Fibroblast of skin of right quadriceps (primary cell): ENCODE measurements at regions not wholly inside any gene's neighbourhood (a gene's known extent, or its start where the extent isn't known, plus 50 kb on each side); places are given as distances from the start of the nearest gene placed in this dataset.

ENCODE experiments used
- DNase-seq: peaks from one replicate; pipeline ENCODE4 v3.0.0-alpha.2; 2013

- DNase-seq = no peak
Observed at GRCh38 chr12:93015871-93016751, 87.0 kb upstream of the EEA1 start.

DNA sequence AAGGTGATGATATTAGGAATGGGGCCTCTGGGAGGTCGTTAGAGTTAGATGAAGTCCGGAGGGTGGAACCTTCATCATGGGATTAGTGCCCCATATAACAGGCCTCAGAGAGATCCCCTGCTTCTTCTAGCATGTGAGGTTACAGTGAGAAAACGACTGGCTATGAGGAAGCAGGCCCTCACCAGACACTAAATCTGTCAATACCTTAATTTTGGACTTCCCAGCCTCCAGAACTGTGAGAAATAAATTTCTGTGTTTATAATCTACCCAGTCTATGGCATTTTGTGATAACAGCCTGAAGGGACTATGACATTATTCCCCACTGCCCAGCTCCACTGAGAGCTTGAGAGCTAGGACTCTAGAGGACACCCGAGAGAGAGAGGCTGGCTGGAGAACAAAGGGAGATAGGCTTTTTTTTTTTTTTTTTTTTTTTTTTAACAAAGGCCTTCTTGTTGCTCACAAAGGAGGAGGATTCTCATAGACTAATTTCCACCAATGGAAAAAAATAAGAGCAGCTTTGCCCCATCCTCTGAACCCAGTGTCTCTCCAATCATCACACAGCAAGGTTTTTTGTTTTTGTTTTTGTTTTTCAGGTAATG lies 87.8 kb upstream of the EEA1 start:
- no peak for DNase-seq

DNA sequence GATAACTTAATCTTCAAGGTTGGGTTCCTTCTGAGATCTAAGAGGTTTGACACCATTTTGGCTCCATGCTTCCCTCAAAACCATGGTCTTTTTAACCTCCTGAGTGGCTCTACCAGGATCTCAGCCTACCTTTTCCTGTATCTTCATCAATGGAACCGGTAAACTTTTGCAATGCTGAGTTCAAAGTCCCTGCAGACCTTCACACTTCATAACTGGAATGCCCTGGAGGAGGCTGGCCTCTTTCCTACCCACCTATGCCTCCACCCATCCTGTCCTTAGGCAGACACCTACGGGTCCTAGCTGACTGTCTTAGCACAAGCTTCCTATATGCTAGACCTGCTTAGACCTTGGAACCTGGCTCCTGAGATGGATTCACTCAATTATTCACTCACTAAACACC lies 89.5 kb upstream of the EEA1 start:
- DNase-seq = no peak

- DNase-seq = no peak
Observed at GRCh38 chr12:93019212-93019927, 90.3 kb upstream of the EEA1 start.

DNA sequence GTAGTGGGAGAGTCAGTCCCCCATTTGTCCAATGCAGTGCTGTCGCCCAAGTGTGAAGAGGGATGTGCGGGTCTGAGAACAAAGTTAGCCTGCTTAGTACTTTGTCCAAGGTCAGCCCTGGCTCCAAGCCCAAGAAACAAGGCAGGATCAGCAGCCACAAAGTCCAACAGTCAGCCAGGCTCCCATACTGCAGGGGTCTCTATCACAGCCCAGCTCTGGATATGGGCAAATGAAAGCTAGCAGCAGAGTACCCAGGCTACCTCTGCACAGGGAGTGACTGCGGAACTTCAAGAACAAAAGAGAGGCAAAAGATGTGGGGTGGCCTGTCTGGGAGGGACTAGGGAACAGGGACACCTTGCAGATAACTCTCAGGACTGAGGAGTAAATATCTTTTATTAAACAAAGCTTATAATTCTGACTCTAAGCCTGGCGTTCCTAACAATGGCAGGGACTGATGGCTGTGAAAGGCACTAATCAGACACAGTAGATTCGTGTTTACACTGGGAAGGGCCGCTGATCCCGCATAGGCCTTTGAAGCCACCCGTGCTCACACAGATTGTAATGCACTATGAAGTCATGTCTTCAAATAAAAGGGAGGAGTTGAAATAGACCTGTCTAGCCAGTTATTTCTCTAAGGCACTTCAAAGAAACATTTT lies 91.0 kb upstream of the EEA1 start:
- no peak for DNase-seq

DNA sequence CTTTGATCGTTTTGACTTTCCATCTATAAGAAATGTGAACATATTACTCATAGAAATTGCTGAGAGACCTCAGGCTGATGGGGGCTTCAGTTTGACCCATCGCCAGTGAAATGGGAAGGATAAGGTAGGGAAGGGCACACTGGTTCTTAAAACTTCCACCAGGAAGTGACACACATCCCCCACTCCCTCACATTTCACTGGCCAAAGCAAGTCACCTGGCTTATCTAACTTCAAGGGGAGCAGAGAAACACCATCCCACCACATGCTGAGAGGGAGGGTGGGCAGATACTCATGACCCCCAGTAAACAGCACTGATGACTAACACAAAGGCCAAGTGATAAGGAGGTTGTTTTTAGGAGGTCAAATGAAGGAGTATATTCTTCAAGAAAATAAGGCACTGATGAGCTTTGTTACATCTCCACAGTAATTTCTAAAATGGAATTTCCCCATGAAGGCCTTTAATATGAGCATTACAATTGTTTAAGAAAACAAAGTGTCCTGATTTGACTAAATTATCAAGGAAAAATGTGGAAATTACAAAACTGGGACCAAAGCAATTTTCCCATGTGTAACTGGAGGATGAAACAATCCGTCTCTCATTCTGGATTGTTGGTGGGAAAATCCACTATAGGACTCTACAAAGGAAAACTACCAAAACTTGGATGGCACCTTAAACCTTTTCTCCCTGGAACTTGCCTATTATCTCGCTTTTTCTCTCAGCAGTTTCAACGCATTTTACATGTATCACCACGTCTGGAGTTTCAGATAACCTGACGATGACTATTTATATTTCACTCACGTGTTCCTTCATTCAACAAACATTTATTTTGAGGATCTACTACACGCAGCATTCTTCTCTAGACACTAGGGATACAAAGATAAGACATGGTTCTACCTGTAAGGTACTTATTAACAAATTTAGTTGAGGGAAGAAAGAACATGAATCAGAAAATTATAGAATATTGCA lies 91.8 kb upstream of the EEA1 start:
- DNase-seq = no peak

DNA sequence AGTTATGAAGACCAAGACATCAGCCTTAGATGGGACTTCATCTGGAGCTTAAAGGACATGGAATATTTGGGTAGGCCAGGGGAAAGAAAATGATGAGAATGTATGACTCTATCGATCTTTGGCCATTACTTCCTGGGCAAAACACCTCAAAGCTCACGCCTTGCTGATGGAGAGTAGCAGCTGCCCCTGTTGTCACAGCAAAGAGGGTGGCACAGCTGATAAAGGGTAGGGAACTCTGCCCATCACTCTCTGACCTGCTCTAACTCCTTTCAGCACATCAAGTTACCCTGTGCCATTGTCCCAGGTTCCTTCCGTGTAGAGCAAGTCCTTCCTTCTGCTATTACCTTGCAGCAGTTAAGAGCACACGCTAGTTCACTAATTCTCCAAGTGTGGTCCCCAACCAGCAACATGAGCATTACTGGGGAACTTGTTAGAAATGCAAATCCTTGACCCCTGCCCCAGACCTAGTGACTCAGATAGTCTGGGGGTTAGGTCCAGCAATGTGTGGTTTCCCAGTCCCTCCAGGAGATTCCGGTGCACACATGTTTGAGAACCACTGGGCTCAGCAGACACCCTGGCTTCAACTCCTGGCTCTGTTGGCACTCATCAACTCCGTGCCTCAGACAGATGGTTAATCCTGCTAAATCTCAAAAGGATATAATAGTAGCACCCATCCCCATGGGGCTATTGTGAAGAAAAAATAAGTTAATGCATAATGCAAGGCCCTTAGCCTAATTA lies 93.7 kb upstream of the EEA1 start:
- peak; percentile 9 for DNase-seq

GRCh38 chr12:93025145-93026103 lies 96.3 kb upstream of the EEA1 start:
- peak; percentile 55 for DNase-seq

- no peak for DNase-seq
Observed at GRCh38 chr12:93027041-93027440, 97.9 kb upstream of the EEA1 start.

DNA sequence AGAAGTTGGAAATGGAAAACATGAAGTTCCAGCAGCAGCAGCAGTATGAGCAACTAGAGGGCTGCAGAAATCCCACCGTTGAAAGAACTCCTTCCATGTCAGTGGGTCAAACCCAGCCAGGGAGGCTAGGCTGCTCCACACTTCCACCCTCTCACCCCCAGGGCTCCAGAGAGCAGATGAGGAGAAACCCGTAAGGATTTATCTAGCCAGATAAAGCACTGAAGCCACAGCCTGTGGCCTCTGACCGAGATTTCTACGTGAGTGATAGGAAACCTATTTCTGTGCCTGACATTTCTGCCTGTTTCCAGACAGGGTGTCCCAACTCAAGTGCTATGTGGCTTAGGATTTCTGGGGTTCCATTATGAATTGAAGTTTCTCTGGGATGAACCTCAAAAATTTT lies 100.0 kb upstream of the EEA1 start:
- DNase-seq = no peak

DNA sequence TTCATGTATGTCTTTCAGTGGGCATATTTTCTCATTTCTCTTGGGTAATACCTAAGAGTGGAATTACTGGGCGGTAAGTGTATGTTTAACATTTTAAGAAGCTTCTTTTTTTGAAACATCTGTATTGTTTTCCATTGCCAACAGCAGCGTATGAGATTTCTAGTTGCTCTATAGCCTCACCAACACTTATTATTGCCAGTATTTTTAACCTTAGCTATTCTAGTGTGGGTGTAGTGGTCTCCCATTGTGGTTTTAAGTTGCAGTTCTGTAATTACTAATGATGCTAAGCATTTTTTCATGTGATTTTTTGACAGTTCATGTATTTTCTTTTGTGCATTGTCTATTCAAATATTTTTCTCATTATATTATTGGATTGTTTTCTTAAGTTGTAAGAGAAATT lies 101.9 kb upstream of the EEA1 start:
- no peak for DNase-seq

DNA sequence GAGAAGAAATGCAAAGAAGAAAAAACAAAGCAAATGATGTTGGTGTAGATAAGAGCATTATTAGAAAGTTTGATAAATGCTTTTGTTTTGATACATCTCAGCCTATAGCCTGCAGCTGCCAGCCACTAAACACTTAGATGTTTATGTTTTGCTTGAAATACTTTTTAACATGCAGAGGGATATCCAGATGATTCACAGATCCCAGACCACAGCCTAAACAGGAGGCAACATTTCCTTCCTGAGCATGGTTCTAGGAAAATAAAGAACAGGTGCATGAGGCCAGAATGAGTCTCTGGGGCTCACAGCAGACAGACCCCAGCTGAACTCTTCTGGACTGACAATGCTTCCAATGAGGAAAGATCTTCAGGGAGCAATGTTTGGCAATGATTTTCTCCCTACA lies 103.7 kb upstream of the EEA1 start:
- no peak for DNase-seq

- DNase-seq = no peak
Observed at GRCh38 chr12:93033948-93034347, 104.9 kb upstream of the EEA1 start.

GRCh38 chr12:93039062-93039461 lies 110.0 kb upstream of the EEA1 start:
- peak; percentile 18 for DNase-seq

DNA sequence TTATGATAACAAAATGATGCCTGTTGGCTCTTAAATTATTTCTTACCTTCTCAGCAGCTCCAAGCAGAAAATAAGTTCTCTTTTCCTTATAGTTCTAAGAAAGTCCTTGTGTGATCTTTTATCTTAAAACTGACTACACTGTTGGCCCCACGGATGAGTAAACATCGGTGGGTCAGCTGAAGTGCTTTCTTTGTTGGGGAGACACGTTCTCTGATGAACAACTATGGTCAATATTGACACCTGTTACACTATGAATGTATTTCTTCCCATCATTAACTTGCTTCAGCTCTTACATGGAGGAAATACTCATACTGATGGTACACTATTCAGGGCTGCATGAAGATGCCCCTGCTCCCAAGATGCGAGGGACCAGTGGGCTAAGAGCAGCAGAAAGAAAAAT lies 110.8 kb upstream of the EEA1 start:
- no peak for DNase-seq

GRCh38 chr12:93040367-93040766 lies 111.3 kb upstream of the EEA1 start:
- DNase-seq = no peak

DNA sequence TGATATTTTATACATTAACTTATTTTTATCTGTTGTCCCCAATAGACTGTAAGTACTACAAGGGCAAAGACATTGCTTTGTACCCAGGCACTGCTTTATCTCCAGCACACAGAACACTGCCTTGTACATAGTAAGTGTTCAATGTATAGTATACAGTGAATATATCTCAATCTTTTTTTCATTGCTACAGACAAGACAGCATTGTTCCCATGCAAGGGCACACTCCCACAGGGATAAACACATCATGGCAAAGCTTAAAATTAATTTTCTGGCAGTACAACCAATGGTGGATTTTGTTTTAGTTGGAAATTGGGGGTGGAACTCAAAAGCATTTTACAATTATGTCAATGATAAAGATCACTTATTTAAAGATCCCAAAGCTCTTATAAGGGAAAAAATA lies 112.3 kb upstream of the EEA1 start:
- DNase-seq = no peak

DNA sequence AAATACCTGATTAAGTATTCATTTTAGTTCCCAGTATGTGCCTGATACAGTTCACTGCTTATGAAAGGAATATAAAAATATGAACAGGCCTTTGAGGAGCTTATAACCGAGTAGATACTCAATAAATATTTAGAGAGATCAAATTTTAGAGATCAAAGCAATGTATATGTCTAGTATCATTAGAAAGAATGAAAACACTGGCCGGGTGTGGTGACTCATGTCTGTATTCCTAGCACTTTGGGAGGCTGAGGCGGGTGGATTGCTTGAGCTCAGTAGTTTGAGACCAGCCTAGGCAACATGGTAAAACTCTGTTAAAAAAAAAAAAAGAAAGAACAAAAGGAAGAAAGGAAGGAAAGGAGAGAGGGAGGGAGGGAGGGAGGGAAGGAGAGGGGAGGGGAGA lies 113.2 kb upstream of the EEA1 start:
- DNase-seq = no peak

- no peak for DNase-seq
Observed at GRCh38 chr12:93042684-93043083, 113.6 kb upstream of the EEA1 start.

- DNase-seq = no peak
Observed at GRCh38 chr12:93043192-93043876, 114.2 kb upstream of the EEA1 start.
